Sciatic nerve (tissue), 2 donors: ENCODE measurements at regions not wholly inside any gene's neighbourhood (a gene's known extent, or its start where the extent isn't known, plus 50 kb on each side); places are given as distances from the start of the nearest gene placed in this dataset.
"Not testable (repeated sequence)": the region's sequence is repeated elsewhere in the genome, so short reads cannot be mapped to it uniquely, and the experiment has no call there.

Source experiments
- ATAC-seq: fragments of 200-7000 bp; cut with Tn5 transposase; one replicate; pipeline ENCODE4 v1.9.1; 2020; ENCODE audit warnings: mild to moderate bottlenecking, moderate library complexity
- DNase-seq: peaks from one replicate; pipeline ENCODE4 v3.0.0-alpha.2; 2020; ENCODE audit warnings: low spot score
- intact Hi-C: fragments of 100-400 bp; cut with DNase I; formaldehyde crosslinking; loops from one replicate; pipeline ENCODE4 v1.14.2; 2022
- donor health status: DM: no; HTN: no; CAD: no.
- donor health status: DM: no; HTN: no; CAD: no.

DNA sequence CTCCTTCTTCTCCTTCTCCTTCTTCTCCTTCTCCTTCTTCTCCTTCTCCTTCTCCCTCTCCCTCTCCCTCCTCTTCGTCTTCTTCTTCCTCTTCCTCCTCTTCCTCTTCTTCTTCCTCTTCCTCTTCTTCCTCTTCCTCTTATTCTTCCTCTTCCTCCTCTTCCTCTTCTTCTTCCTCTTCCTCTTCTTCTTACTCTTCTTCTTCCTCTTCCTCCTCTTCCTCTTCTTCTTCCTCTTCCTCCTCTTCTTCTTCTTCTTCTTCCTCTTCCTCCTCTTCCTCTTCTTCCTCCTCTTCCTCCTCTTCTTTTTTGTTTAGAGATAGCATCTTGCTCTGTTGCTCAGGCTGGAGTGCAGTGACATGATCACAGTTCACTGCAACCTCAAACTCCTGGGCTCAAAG lies 97.7 kb upstream of the MPHOSPH6 start:
- ATAC-seq, intact Hi-C loops, DNase-seq: not testable (repeated sequence)

DNA sequence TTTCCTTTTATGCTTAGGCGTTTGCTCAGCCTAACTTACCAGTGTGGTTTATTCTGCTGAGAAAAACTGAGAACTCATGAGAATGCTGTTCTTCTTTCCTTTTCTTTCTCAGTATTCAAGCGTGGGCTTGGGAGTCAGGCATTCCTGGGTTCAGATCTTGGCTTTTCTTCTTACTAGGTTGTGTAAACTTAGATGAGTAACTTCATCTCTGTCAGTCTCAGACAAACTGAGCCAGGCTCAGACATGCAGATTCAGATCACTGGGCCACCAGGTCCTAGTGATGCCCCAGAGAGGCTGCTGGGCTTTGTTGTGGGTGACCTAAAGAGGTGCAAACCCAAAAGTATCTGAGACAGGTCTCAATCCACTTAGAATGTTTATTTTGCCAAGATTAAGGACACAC lies 95.8 kb upstream of the MPHOSPH6 start:
- DNase-seq, result no peak
- intact Hi-C loops, result no loop called here
- ATAC-seq, result no peak

- no peak for ATAC-seq
- intact Hi-C loops, result no loop called here
- DNase-seq, result no peak
These were observed 94.7 kb upstream of the MPHOSPH6 start for GRCh38 chr16:82264756-82265155.

GRCh38 chr16:82263521-82264143 lies 93.6 kb upstream of the MPHOSPH6 start:
- peak; percentile 62 for DNase-seq
- ATAC-seq, result peak; percentile 77
- intact Hi-C loops, result no loop called here

DNA sequence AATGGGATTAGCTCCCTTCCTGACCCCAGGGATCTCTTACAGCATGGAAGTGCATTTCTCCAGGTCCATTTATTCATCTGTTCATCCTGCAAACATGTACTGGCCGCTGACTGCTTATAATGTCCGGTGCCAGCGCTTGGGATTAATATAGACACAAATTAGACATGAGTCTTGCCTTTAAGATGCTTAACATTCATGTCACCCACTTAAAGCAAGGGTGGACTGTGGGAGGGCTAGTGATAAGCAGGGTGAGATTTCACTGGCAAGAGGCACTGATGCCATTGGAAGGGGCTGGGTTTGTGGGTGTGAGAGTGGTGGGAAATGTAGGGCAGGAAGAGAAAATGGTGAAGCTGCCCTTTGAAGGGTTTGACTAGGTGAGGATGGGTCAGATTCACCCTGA lies 92.2 kb upstream of the MPHOSPH6 start:
- intact Hi-C loops, result no loop called here

GRCh38 chr16:82260212-82260795 lies 90.3 kb upstream of the MPHOSPH6 start:
- ATAC-seq (no peak), DNase-seq (no peak)
- intact Hi-C loops, result no loop called here

More for the DNA sequence above, 92.2 kb upstream of the MPHOSPH6 start:
- no peak for ATAC-seq
- no peak for DNase-seq

- ATAC-seq, result no peak
- no peak for DNase-seq
- intact Hi-C loops, result no loop called here
These were observed 89.7 kb upstream of the MPHOSPH6 start for GRCh38 chr16:82259731-82260130.

DNA sequence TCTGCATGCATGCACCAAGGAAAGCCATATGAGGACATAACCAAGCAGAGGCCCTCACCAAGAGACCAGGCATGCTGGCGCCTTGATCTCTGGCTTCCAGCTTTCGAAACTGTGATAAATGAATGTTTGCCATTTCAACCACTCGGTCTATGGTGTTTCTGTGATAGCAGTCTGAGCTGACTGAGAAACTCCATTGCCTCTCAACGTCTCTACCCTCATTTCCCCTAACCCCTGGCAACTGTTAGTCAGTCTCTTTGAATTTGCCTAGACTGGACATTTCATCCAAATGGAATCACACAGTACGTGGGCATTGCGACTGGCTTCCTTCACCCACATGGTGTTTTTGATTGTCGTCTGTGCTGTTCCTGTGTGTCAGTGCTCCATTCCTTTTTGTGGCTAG lies 88.0 kb upstream of the MPHOSPH6 start:
- ATAC-seq (no peak), DNase-seq (no peak)
- intact Hi-C loops, result no loop called here

DNA sequence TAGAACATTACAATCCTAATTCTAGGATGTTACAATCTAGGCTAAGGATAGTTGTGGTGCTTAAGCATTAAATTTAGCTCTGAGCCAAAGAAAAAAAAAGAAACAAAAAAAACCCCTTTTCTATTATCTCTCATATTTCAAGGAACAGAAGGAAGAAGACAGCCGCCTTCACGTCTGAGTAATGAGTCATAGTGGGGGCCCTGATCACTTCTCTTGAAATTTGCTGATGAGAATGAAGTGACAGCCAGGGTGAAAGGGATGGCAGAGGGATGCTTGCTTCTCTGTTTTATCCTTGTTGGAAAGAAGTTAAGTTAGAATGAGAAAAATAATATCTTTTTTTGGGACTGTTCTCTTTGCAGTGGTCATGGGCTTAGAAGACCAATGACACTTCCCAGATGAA lies 82.6 kb upstream of the MPHOSPH6 start:
- DNase-seq (no peak), ATAC-seq (no peak)
- intact Hi-C loops, result no loop called here

GRCh38 chr16:82248677-82249076 lies 78.7 kb upstream of the MPHOSPH6 start:
- no peak for DNase-seq
- intact Hi-C loops, result no loop called here
- no peak for ATAC-seq

DNA sequence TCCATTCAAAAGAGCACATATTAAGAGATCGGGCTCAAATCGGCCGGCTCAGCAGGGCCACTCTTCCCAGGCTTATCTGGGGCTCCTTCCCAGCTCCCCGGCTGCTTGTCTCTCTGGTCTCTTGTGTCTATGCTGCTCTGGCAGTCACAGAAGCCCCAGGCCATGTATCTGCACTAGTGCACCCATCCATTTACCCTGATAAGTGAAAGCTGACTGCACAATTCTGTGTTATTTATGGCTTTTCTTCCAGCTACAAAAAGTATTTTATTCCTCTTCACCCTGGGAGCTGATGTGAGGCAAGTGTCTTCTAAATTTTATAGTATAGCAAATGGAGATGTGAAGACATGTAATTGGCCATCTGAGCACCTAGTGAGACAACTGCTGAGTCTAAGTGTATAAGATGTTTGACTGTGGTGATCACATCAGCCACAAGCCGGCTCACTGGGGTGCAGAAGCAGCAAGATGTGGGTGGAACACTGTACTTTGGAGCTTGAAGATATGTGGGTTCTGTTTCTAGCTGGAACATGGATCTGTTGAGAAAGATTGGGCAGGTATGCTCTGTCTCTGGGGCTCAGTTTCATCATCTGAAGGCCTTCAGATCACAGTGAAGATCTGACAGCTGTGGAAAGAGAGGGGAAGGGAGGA lies 78.1 kb upstream of the MPHOSPH6 start:
- DNase-seq (no peak), ATAC-seq (no peak)
- intact Hi-C loops, result no loop called here

DNA sequence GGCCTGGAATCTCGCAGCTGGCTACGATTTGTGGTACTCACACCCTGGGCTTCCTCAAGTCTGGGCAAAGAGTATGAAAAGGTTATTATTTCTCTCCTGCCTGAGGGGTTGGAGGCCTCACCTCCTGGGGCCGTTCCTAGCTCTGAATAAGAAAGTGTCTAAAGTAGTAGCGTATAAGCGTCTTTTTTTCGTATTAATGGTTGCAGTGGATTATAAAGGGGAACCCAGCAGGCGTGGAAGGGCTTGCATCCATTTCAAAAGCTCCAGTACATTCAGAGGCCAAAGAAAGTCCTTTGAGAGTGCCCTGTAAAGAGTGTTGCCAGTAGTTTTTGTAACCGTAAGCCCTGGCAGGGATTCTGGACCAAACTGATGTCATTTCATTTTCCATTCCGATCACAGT lies 72.2 kb upstream of the MPHOSPH6 start:
- intact Hi-C loops, result no loop called here
- DNase-seq, result no peak
- no peak for ATAC-seq

GRCh38 chr16:82241469-82242052 lies 71.5 kb upstream of the MPHOSPH6 start:
- DNase-seq (no peak), ATAC-seq (no peak)
- intact Hi-C loops, result no loop called here

- DNase-seq (no peak), ATAC-seq (no peak)
- intact Hi-C loops, result no loop called here
These were observed 70.1 kb upstream of the MPHOSPH6 start for GRCh38 chr16:82240111-82240510.

- ATAC-seq (no peak), DNase-seq (no peak)
- intact Hi-C loops, result no loop called here
These were observed 66.9 kb upstream of the MPHOSPH6 start for GRCh38 chr16:82236875-82237274.

GRCh38 chr16:82236415-82236814 lies 66.4 kb upstream of the MPHOSPH6 start:
- no peak for DNase-seq
- ATAC-seq, result no peak
- intact Hi-C loops, result no loop called here

GRCh38 chr16:82232806-82233205 lies 62.8 kb upstream of the MPHOSPH6 start:
- no peak for ATAC-seq
- intact Hi-C loops, result no loop called here
- no peak for DNase-seq

DNA sequence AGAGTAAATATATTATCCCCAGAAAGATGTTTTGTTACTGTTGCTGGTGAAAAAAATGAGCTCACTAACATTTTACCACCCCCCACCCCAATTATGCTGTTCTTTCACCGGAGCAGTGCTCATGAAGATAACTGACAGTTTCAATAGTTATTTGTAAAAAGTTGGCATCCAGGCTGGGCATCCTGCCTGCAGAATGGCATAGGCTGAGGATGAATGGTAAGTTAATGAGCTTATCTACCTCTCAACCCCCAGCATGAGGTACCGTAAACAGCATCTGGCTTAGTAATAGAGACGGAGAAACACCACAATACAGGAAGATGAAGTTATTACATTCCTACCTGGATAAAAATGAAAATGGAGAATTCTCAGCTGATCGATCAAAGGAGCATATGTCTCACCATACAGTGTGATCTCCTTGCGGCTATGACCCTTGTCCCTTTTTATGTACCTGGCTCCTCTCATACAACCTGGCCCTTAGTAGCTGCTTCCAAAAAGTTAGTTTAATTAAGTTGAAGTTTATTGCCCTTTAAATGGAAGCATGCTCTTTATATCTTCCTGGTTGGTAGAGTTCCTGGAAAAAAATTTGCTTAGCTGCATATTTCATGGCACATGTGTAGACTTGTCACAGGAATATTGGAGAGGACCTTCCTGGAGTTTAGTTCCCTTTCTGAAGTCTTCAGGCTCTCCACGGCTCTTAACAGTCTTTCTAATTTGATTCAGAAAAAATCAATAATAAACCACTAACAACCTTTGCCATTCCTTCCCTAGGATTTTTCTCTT lies 61.2 kb upstream of the MPHOSPH6 start:
- intact Hi-C loops, result no loop called here
- no peak for DNase-seq
- ATAC-seq, result no peak

GRCh38 chr16:82229800-82230619 lies 60.0 kb upstream of the MPHOSPH6 start:
- intact Hi-C loops, result no loop called here
- DNase-seq (peak; percentile 82), ATAC-seq (no peak)
